ENCODE measurements at regions not wholly inside any gene's neighbourhood (a gene's known extent, or its start where the extent isn't known, plus 50 kb on each side); places are given as distances from the start of the nearest gene placed in this dataset.
A peak's percentile ranks its signal among the peaks of the same experiment; 100 is the strongest.
"Not testable (repeated sequence)": the region's sequence is repeated elsewhere in the genome, so short reads cannot be mapped to it uniquely, and the experiment has no call there.

DNA sequence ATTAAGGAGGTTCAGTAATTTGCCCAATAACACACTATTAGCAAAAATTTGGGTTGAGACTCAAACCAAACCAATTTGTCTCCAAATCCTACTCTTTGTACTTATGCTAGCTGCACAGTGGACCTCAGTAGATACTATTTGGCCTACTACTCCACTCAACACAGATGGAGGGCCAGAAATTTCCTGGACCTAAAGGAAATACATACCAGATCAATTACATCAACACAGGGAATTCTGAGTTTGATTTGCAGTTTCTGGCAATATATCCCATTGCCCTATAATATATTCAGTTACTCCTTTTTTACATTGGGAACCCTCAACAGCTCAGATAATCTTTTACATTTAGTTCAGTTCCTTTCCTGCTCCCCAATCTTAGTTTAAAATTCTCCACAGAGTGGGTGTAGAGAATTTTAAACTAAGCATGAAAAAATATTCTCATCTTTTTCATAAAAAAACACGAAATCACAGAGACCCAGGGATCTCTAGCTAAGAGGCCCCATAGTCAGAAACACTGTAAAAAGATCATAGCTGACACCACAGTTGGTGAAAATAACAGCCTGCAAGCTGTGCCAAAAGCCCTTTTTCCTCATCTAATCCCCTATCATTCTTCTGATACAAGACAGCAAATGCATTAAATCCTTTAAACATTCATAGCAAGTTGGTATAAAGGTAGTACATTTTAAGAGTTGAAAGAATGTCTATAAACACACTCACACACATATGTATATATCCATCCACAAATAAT lies 317.7 kb upstream of the ESRRG start:
- Histone ChIP-seq H3K9me3 (ENCODE audit: control insufficient read depth in 2 of 2, low read length in 2 of 2) (no peaks in the 10 kb centered on the region), H3K4me1 (ENCODE audit: control insufficient read depth, insufficient read depth, low read length) (peaks cover 9% of the 10 kb centered on the region), H3K27me3 (ENCODE audit: control insufficient read depth in 1 of 2, insufficient read depth in 2 of 2, low read length in 2 of 2) (no peaks in the 10 kb centered on the region), H3K9ac (ENCODE audit: low read length in 2 of 2) (no peak overlapping the region), H3K27ac (ENCODE audit: low read length) (no peak overlapping the region), H3K36me3 (ENCODE audit: control insufficient read depth in 2 of 2, insufficient read depth in 2 of 2, low read length in 2 of 2) (no peaks in the 10 kb centered on the region), H3K4me3 (ENCODE audit: low read length in 2 of 2) (no peak overlapping the region)

DNA sequence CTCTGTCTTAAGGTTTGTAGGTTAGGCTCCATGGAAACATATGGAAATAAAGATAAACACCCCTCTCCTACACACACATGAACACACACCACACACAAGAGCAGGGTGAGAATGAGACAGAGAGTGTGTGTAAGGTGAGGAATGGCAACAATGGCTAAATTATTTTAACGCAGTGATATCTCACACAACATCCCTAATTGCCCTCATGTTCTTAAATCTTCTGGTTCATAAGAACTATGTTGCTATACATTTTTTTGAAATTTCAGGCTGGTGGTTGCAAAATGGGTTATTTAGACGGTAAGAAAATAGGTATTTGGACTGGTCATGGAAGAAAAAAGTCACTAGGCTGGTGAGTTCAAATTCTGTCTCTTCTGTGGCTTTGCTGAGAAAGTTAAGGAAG lies 316.7 kb upstream of the ESRRG start:
- Histone ChIP-seq H3K9me3 (ENCODE audit: control insufficient read depth in 2 of 2, low read length in 2 of 2) (no peaks in the 10 kb centered on the region), H3K27me3 (ENCODE audit: control insufficient read depth in 1 of 2, insufficient read depth in 2 of 2, low read length in 2 of 2) (no peaks in the 10 kb centered on the region), H3K36me3 (ENCODE audit: control insufficient read depth in 2 of 2, insufficient read depth in 2 of 2, low read length in 2 of 2) (no peaks in the 10 kb centered on the region), H3K4me3 (ENCODE audit: low read length in 2 of 2) (no peak overlapping the region), H3K27ac (ENCODE audit: low read length) (no peak overlapping the region), H3K9ac (ENCODE audit: low read length in 2 of 2) (no peak overlapping the region), H3K4me1 (ENCODE audit: control insufficient read depth, insufficient read depth, low read length) (peaks cover 9% of the 10 kb centered on the region)

DNA sequence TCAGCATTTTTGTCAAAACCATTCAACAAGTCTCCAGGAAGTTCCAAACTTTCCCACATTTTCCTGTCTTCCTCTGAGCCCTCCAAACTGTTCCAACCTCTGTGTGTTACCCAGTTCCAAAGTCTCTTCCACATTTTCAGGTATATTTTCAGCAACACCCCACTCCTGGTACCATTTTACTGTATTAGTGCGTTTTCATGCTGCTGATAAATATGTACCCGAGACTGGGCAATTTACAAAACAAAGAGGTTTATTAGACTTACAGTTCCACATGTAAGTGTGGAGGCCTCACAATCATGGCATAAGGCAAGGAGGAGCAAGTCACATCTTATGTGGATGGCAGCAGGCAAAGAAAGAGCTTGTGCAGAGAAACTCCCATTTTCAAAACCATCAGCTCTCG lies 315.9 kb upstream of the ESRRG start:
- not testable (repeated sequence) for H3K4me3 ChIP-seq (ENCODE audit: low read length in 2 of 2); H3K9me3 ChIP-seq (ENCODE audit: control insufficient read depth in 2 of 2, low read length in 2 of 2); H3K9ac ChIP-seq (ENCODE audit: low read length in 2 of 2); H3K27me3 ChIP-seq (ENCODE audit: control insufficient read depth in 1 of 2, insufficient read depth in 2 of 2, low read length in 2 of 2); H3K36me3 ChIP-seq (ENCODE audit: control insufficient read depth in 2 of 2, insufficient read depth in 2 of 2, low read length in 2 of 2); H3K27ac ChIP-seq (ENCODE audit: low read length); H3K4me1 ChIP-seq (ENCODE audit: control insufficient read depth, insufficient read depth, low read length)

DNA sequence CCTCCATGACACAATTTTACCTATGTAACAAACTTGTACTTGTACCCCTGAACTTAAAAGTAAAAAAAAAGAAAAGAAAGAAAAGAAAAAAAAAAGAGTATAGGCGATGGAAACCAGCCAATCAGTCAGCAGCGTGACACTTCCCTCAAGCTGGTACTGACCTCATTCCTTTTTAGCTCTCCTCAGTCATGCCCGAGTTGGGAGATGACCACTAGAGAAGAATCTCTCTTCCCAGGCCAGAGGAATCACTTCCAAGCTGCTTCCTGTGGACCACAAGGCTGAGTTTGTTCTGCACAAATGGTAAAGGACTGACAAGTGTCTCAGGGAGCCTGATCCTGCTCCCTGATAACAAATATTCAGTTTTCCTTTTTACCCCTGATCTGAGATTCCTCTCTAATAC lies 313.5 kb upstream of the ESRRG start:
- H3K4me3 ChIP-seq (ENCODE audit: low read length in 2 of 2): no peak overlapping the region
- no peaks in the 10 kb centered on the region for H3K4me1 ChIP-seq (ENCODE audit: control insufficient read depth, insufficient read depth, low read length)
- H3K9me3 ChIP-seq (ENCODE audit: control insufficient read depth in 2 of 2, low read length in 2 of 2): no peaks in the 10 kb centered on the region
- no peaks in the 10 kb centered on the region for H3K27me3 ChIP-seq (ENCODE audit: control insufficient read depth in 1 of 2, insufficient read depth in 2 of 2, low read length in 2 of 2)
- no peak overlapping the region for H3K9ac ChIP-seq (ENCODE audit: low read length in 2 of 2)
- no peak overlapping the region for H3K27ac ChIP-seq (ENCODE audit: low read length)
- H3K36me3 ChIP-seq (ENCODE audit: control insufficient read depth in 2 of 2, insufficient read depth in 2 of 2, low read length in 2 of 2): no peaks in the 10 kb centered on the region

DNA sequence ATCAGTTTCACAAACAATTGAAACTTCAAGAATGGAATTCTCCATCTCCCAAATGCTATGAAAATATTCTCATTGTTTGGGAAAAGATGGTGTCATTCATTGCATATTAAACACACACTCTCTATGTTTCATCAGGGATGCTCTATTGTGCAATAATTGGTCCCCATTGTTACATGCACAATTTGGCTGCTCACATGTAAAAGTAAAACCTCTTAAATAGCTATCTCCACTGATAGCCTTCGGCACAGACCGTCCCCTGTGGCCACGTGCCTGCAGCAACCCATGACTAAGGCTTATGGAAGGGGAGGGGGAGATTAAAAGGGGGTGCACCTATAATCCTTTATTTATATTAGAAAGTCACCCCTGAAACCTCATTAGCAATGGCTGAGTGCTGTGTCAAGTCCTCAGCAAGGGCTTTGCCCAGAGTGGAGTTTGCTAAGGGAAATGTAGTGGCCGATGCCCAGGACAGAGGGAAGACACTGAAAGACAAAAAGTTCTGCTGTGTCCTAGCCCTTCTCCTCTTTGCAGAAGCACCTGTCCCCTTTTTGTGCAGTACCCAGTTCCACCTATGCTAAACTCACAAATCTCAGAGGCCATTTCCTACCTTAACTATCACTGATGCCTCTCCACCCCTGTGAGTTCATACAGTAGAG lies 309.6 kb upstream of the ESRRG start:
- H3K36me3 ChIP-seq (ENCODE audit: control insufficient read depth in 2 of 2, insufficient read depth in 2 of 2, low read length in 2 of 2): no peaks in the 10 kb centered on the region
- no peaks in the 10 kb centered on the region for H3K27me3 ChIP-seq (ENCODE audit: control insufficient read depth in 1 of 2, insufficient read depth in 2 of 2, low read length in 2 of 2)
- H3K4me3 ChIP-seq (ENCODE audit: low read length in 2 of 2): no peak overlapping the region
- H3K4me1 ChIP-seq (ENCODE audit: control insufficient read depth, insufficient read depth, low read length): peaks cover 10% of the 10 kb centered on the region
- no peaks in the 10 kb centered on the region for H3K9me3 ChIP-seq (ENCODE audit: control insufficient read depth in 2 of 2, low read length in 2 of 2)
- no peak overlapping the region for H3K27ac ChIP-seq (ENCODE audit: low read length)
- no peak overlapping the region for H3K9ac ChIP-seq (ENCODE audit: low read length in 2 of 2)

DNA sequence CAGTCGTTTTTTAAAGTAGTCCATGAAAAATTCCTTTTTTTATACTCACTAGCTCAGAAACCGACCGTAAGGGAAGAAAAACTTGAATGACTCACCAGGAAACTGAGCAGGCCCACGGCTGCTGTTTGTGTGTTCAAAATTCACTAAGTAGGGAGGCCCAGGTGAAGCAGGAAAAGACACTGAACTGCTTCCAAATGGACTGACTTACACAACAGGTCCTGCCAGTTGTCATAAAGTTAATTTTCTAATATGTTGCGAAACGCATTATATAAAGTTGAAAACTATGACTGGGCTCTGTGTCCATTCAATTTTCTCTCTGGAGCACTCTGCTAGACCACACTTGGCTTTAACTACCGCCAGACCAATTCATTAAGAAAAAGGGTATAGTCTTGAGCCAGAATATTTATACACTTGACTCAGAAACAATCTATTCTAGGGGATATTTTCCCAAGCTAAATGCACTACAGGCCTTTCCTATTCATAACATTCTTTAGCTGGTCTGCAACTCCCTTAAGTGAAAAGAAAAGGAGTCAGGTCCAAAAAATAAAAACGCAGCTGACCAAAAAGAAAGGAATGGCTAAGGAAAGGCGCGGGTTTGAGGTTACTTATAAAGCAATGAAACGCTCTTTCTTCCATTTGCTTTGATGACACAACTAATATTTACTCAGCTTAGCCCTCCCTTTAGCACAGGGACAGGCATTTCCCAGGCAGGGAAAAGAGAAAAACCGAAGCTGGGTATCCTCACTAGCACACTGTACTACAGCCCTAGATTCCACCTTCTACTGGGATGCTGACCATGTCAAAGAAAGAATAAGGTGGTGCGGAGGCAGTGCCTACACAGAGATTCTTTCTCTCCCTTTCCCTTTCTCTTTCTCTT lies 306.3 kb upstream of the ESRRG start:
- H3K27ac ChIP-seq (ENCODE audit: low read length): peak overlapping the region; percentile 8
- no peak overlapping the region for H3K4me3 ChIP-seq (ENCODE audit: low read length in 2 of 2)
- peaks cover 10% of the 10 kb centered on the region for H3K4me1 ChIP-seq (ENCODE audit: control insufficient read depth, insufficient read depth, low read length)
- peak overlapping the region in 1 of 2 donors; percentile 2 for H3K9ac ChIP-seq (ENCODE audit: low read length in 2 of 2)
- H3K27me3 ChIP-seq (ENCODE audit: control insufficient read depth in 1 of 2, insufficient read depth in 2 of 2, low read length in 2 of 2): no peaks in the 10 kb centered on the region
- no peaks in the 10 kb centered on the region for H3K9me3 ChIP-seq (ENCODE audit: control insufficient read depth in 2 of 2, low read length in 2 of 2)
- no peaks in the 10 kb centered on the region for H3K36me3 ChIP-seq (ENCODE audit: control insufficient read depth in 2 of 2, insufficient read depth in 2 of 2, low read length in 2 of 2)

DNA sequence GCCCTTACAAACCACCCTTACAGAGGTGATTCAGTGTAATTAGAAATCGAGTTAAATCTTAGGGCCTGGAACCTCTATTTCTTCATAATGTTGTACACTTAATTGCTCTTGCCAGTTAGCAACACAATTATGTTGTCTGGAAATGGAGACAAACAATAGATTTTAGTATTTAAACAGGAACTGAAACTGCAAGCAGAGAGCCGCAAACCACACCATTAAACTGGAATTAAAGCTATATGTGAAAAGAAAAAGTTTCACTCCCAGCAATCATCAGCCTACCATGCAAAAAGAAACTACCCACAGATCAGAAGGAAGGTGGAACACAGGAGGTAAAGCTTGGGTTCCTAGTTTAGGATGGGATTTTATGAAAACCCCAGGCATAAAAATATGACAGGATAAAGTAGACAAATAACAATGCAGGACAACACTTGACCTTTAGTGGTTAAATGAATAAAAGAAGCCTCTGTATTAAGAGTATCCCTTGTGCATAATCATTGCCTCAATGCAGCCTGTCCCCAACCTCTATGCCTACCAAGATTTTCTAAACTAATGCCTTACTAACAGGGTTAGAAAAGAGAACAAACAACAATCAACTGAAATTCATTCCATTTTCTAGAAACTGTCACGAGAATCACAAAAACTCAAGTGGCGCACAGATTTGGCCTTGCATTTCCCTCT lies 304.3 kb upstream of the ESRRG start:
- no peak overlapping the region for H3K9ac ChIP-seq (ENCODE audit: low read length in 2 of 2)
- no peaks in the 10 kb centered on the region for H3K36me3 ChIP-seq (ENCODE audit: control insufficient read depth in 2 of 2, insufficient read depth in 2 of 2, low read length in 2 of 2)

DNA sequence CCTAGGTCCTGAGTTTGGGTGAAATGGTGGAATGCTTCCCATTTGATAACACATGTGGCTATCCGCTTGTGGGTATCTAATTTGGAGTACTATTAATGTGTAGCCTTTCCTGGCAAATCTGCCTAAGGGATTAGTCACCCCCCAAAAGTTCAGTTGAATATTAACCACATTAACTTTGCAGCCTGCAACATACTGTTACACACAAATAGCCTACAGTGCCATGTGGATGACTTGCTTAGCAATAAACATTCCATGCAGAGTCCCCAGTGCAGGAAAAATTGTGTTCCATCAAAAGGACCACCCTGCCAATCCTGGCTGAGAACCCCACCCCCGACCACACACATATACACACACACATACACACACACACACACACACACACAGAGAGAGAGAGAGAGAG lies 303.3 kb upstream of the ESRRG start:
- Histone ChIP-seq H3K9ac (ENCODE audit: low read length in 2 of 2) (no peak overlapping the region), H3K9me3 (ENCODE audit: control insufficient read depth in 2 of 2, low read length in 2 of 2) (no peaks in the 10 kb centered on the region), H3K4me1 (ENCODE audit: control insufficient read depth, insufficient read depth, low read length) (peaks cover 10% of the 10 kb centered on the region), H3K4me3 (ENCODE audit: low read length in 2 of 2) (no peak overlapping the region), H3K27me3 (ENCODE audit: control insufficient read depth in 1 of 2, insufficient read depth in 2 of 2, low read length in 2 of 2) (no peaks in the 10 kb centered on the region), H3K27ac (ENCODE audit: low read length) (no peak overlapping the region), H3K36me3 (ENCODE audit: control insufficient read depth in 2 of 2, insufficient read depth in 2 of 2, low read length in 2 of 2) (no peaks in the 10 kb centered on the region)

More for the DNA sequence above, 304.3 kb upstream of the ESRRG start:
- Histone ChIP-seq H3K4me3 (ENCODE audit: low read length in 2 of 2) (no peak overlapping the region), H3K27me3 (ENCODE audit: control insufficient read depth in 1 of 2, insufficient read depth in 2 of 2, low read length in 2 of 2) (no peaks in the 10 kb centered on the region), H3K9me3 (ENCODE audit: control insufficient read depth in 2 of 2, low read length in 2 of 2) (no peaks in the 10 kb centered on the region), H3K27ac (ENCODE audit: low read length) (no peak overlapping the region), H3K4me1 (ENCODE audit: control insufficient read depth, insufficient read depth, low read length) (peaks cover 10% of the 10 kb centered on the region)

DNA sequence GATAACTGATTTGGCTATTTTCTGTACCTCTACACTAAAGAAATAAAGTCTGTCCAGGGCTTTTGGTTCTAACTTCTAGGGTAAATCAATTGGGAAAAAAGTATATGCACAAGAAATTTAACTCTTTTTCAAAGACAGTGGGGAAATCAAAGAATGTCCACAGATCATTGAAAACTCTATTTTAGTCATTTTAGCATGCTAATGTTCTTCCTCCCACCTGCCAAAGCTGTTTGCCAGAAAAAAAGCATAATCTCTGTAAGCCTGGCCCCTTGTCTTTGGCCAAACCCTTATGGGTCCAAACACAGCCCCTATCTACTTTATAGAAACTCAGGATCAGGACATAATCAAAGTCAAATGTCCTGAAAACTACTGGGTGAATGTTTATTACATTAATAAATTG lies 302.2 kb upstream of the ESRRG start:
- Histone ChIP-seq H3K36me3 (ENCODE audit: control insufficient read depth in 2 of 2, insufficient read depth in 2 of 2, low read length in 2 of 2) (no peaks in the 10 kb centered on the region), H3K27ac (ENCODE audit: low read length) (no peak overlapping the region), H3K9me3 (ENCODE audit: control insufficient read depth in 2 of 2, low read length in 2 of 2) (no peaks in the 10 kb centered on the region), H3K9ac (ENCODE audit: low read length in 2 of 2) (no peak overlapping the region), H3K4me3 (ENCODE audit: low read length in 2 of 2) (no peak overlapping the region), H3K4me1 (ENCODE audit: control insufficient read depth, insufficient read depth, low read length) (peaks cover 10% of the 10 kb centered on the region), H3K27me3 (ENCODE audit: control insufficient read depth in 1 of 2, insufficient read depth in 2 of 2, low read length in 2 of 2) (no peaks in the 10 kb centered on the region)

DNA sequence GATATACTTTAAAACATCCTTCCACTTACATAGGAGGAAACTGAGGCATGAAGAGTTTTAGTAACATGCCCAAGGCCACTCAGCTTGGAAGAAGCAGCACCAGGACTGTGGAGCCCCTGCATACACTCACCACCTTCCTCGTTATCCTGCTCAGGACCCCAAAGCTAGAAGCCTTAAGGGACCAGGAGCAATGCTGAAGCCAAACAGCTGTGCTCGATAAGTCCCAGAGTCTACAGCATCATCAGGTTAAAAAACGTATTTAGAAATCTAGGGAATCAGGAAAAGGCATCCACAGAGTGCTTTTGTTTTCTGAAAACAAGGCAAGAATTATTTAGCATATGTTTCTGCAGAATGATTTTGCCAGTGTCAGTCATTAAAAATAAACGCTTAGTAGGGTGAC lies 301.7 kb upstream of the ESRRG start:
- Histone ChIP-seq H3K9me3 (ENCODE audit: control insufficient read depth in 2 of 2, low read length in 2 of 2) (no peaks in the 10 kb centered on the region), H3K27me3 (ENCODE audit: control insufficient read depth in 1 of 2, insufficient read depth in 2 of 2, low read length in 2 of 2) (no peaks in the 10 kb centered on the region), H3K4me3 (ENCODE audit: low read length in 2 of 2) (no peak overlapping the region), H3K9ac (ENCODE audit: low read length in 2 of 2) (no peak overlapping the region), H3K27ac (ENCODE audit: low read length) (no peak overlapping the region), H3K4me1 (ENCODE audit: control insufficient read depth, insufficient read depth, low read length) (peaks cover 6% of the 10 kb centered on the region), H3K36me3 (ENCODE audit: control insufficient read depth in 2 of 2, insufficient read depth in 2 of 2, low read length in 2 of 2) (no peaks in the 10 kb centered on the region)
